ENCODE measurements at regions not wholly inside any gene's neighbourhood (a gene's known extent, or its start where the extent isn't known, plus 50 kb on each side); places are given as distances from the start of the nearest gene placed in this dataset.

GRCh38 chr5:67405755-67406154 is 209.2 kb upstream of the CD180 start:
- no peaks in the 10 kb centered on the region for H3K27me3 Mint-ChIP-seq (ENCODE audit: low read depth)
- no peak for TF ChIP-seq CTCF (IDR thresholded peaks at IDR 0.05; ENCODE audit: unreplicated experiment in 3 of 3)

GRCh38 chr5:67405101-67405364 is 208.4 kb upstream of the CD180 start:
- Mint-ChIP-seq H3K4me1 (peaks cover 11% of the 10 kb centered on the region), H3K27me3 (ENCODE audit: low read depth) (no peaks in the 10 kb centered on the region), H3K4me3 (no peak overlapping the region), H3K9me3 (peaks cover 4% of the 10 kb centered on the region), H3K36me3 (ENCODE audit: low read depth) (peaks cover 6% of the 10 kb centered on the region), H3K27ac (no peak overlapping the region)
- TF ChIP-seq CTCF (IDR thresholded peaks at IDR 0.05; ENCODE audit: unreplicated experiment in 3 of 3): no peak

More at GRCh38 chr5:67405755-67406154, 209.2 kb upstream of the CD180 start:
- Mint-ChIP-seq H3K4me3 (no peak overlapping the region), H3K36me3 (ENCODE audit: low read depth) (no peaks in the 10 kb centered on the region), H3K9me3 (no peaks in the 10 kb centered on the region), H3K4me1 (peaks cover 5% of the 10 kb centered on the region), H3K27ac (no peak overlapping the region)

GRCh38 chr5:67404256-67405100 is 207.9 kb upstream of the CD180 start:
- H3K4me3 Mint-ChIP-seq: no peak overlapping the region
- peaks cover 6% of the 10 kb centered on the region for H3K36me3 Mint-ChIP-seq (ENCODE audit: low read depth)
- peaks cover 4% of the 10 kb centered on the region for H3K9me3 Mint-ChIP-seq
- H3K4me1 Mint-ChIP-seq: peaks cover 11% of the 10 kb centered on the region
- H3K27ac Mint-ChIP-seq: no peak overlapping the region
- no peaks in the 10 kb centered on the region for H3K27me3 Mint-ChIP-seq (ENCODE audit: low read depth)
- no peak for TF ChIP-seq CTCF (IDR thresholded peaks at IDR 0.05; ENCODE audit: unreplicated experiment in 3 of 3)

GRCh38 chr5:67402526-67402925 is 205.9 kb upstream of the CD180 start:
- H3K36me3 Mint-ChIP-seq (ENCODE audit: low read depth): peaks cover 6% of the 10 kb centered on the region
- peaks cover 4% of the 10 kb centered on the region for H3K9me3 Mint-ChIP-seq
- no peak for TF ChIP-seq CTCF (IDR thresholded peaks at IDR 0.05; ENCODE audit: unreplicated experiment in 3 of 3)
- peaks cover 11% of the 10 kb centered on the region for H3K4me1 Mint-ChIP-seq
- no peak overlapping the region for H3K4me3 Mint-ChIP-seq
- no peak overlapping the region for H3K27ac Mint-ChIP-seq
- H3K27me3 Mint-ChIP-seq (ENCODE audit: low read depth): no peaks in the 10 kb centered on the region

GRCh38 chr5:67401172-67401571 is 204.6 kb upstream of the CD180 start:
- Mint-ChIP-seq H3K27me3 (ENCODE audit: low read depth) (no peaks in the 10 kb centered on the region), H3K4me3 (no peak overlapping the region), H3K9me3 (peaks cover 4% of the 10 kb centered on the region), H3K36me3 (ENCODE audit: low read depth) (peaks cover 6% of the 10 kb centered on the region), H3K4me1 (peaks cover 15% of the 10 kb centered on the region), H3K27ac (peak overlapping the region; percentile 3 to 34 (median 23))
- TF ChIP-seq CTCF (IDR thresholded peaks at IDR 0.05; ENCODE audit: unreplicated experiment in 3 of 3): no peak

GRCh38 chr5:67400752-67401151 is 204.2 kb upstream of the CD180 start:
- no peak for TF ChIP-seq CTCF (IDR thresholded peaks at IDR 0.05; ENCODE audit: unreplicated experiment in 3 of 3)
- H3K9me3 Mint-ChIP-seq: peaks cover 4% of the 10 kb centered on the region
- H3K27me3 Mint-ChIP-seq (ENCODE audit: low read depth): no peaks in the 10 kb centered on the region
- H3K36me3 Mint-ChIP-seq (ENCODE audit: low read depth): peaks cover 6% of the 10 kb centered on the region
- H3K4me3 Mint-ChIP-seq: no peak overlapping the region
- H3K27ac Mint-ChIP-seq: peak overlapping the region; percentile 3 to 68 (median 67)
- peaks cover 15% of the 10 kb centered on the region for H3K4me1 Mint-ChIP-seq

Data from nephron (organoid).